ENCODE measurements at regions not wholly inside any gene's neighbourhood (a gene's known extent, or its start where the extent isn't known, plus 50 kb on each side); places are given as distances from the start of the nearest gene placed in this dataset.
"Not testable (repeated sequence)": the region's sequence is repeated elsewhere in the genome, so short reads cannot be mapped to it uniquely, and the experiment has no call there.

DNA sequence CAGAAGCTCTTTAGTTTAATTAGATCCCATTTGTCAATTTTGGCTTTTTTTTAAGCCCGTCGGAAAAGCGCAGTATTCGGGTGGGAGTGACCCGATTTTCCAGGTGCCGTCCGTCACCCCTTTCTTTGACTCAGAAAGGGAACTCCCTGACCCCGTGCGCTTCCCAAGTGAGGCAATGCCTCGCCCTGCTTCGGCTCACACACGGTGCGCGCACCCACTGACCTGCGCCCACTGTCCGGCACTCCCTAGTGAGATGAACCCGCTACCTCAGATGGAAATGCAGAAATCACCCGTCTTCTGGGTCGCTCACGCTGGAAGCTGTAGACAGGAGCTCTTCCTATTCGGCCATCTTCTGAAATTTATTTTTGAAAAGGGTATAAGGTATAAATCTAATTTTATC is 433.4 kb upstream of the NRG3 start:
- not testable (repeated sequence) for DNase-seq (ENCODE audit: low read depth in 2 of 2)

DNA sequence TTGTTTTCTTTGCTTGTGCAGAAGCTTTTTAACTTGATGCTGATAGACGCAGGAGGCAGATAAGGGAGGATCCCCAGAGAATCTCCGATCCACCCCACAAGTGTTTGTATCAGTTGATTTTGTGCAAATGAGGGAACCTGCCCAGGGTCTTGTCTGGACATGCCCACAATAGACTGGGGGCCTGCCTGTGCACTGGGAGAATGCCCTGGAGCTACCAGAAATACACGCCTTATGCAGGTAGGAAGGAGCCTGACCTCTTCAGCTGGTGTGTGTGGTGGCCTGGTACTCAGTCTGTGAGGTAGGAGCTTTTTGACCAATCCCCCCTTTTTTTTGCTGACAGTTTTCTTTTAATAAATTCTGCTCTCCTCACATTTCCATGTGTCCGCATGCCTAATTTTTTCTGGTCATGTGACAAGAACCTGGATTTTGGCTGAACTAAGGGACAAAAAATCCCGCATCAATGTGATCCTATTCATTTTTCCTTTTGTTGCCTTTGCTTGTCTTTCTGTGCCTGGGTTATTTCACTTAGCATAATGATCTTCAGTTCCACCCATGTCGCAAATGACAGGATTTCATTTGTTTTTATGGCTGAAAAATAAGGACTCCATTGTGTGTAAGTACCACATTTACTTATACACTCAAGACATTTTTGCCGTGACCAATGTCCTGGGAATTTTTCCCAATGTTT is 430.6 kb upstream of the NRG3 start:
- DNase-seq (ENCODE audit: low read depth in 2 of 2) = no peak

DNA sequence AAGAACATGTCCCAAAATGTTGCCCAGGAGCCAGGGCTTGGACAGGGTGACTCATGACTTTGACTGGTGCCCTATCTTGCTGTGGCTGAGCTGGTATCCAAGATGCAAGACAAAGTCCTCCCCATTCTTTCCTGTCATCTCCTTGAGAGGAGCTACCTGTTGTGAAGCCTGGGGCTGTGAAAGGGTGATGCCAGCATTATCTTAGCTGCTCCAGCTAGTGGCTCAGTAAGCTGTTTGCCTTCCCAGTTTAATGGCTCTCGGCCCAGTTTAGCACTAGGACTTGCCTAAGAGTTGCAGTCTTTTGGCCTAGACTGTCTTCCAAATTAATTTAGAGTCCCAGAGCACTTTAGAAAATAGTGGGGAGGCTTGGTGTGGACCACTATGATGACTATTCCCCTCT is 424.3 kb upstream of the NRG3 start:
- DNase-seq (ENCODE audit: low read depth in 2 of 2) = no peak

DNA sequence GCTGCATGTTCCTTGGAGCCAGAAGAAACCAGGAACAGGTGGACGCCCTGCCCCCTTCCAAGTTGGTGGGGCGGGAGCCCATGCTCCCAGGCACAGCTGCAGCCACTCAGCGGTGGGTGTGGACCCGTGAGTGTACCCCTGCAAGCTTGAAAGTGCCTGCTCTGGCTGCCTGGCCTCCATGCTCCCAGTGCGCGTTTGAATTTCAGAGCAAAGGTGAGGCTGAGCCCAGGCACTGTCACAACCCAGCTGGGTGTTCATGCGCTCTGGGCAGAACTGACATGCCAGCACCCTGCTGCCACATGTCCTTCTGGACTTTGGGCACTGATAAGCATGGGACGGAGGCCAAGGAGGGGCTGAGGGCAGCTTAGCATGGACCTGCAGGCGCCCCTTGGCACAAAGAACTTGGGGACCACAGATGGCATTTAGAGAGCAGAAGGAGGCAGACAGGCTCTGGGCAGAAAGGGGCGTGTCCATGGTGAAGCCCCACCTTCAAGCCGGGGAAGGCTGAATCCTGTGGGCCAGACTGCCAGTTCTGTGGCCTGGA is 402.0 kb upstream of the NRG3 start:
- no peak for DNase-seq (ENCODE audit: low read depth in 2 of 2)

DNA sequence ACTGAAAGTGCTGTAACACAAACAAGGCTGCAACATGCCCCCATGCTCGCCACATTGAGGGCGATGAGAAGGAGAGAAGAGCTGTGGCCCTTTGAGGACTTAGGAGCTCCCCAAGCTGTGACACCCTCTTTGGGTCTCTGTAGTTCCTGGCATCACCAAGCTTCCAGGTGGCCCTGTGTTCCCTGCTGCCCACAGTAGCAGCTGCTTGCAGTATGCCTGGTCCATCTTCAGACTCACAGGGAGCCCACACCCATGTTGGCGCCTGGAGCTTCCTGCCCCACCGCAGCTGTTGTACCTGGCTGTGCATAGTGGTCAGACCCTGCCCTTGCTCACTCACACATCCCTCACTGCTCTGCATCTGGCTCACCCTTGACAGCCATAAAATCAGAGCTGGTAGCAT is 401.2 kb upstream of the NRG3 start:
- no peak for DNase-seq (ENCODE audit: low read depth in 2 of 2)

DNA sequence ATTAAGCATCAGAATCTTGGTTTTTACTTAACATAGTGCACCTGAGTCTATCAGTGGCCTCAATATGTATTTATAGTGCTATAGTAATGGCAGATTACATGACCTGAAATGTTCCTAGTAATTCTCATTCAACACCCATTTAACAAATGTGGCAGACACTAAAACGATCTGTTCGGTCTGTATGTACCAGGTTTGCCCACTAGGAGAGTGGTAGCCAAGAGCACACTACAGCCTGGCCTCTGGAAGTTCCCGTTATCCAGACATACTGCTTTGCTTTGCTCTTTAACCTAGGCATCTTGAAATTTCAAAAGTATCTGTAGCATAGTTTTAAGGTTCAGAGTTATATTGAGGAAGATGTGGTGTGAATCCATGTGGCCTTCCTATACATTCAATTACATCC is 395.7 kb upstream of the NRG3 start:
- DNase-seq (ENCODE audit: low read depth in 2 of 2) = no peak

DNA sequence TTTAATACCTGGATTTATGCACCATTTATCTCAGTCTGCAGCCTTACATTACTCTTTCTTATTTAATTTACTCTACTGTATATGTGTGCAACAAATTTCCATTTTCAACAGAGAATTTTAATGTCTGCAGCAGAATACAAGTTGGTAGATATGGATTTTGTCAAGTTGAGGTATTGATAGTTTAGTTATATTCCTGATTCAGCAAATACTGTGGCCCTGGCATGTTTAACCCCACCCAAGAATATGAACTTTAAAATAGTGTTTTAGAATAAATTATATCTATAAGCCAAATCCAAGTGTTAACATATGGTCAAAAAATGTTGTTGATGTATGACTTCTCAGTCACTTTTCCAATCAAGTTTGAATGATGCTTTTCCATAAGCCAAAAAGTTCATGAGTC is 378.4 kb upstream of the NRG3 start:
- DNase-seq (ENCODE audit: low read depth in 2 of 2) = no peak

DNA sequence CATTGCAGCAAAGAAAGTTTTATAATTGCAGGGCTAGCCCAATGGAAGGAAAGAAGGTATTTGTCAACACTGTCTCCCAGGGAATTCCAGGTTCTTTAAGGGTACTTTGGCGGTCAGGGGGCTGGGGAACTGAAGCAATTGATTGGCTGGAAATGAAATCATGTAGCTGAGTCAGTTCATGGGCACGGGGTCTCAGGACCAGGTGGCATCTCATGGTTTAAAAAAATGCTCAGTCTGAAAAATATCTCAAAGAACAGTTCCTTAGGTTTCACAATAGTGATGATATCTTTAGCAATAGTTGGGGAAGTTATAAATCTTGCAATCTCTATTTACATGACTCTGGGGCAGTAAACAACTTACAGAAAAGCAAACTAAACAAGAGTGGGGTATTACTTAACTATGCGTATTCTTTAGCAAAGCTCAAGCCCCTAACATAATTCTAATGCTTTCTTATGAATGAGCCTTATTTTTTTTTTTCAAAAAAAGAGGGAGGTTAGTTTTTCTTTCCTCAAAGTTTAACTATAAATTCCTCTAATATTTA is 376.9 kb upstream of the NRG3 start:
- DNase-seq (ENCODE audit: low read depth in 2 of 2) = no peak

DNA sequence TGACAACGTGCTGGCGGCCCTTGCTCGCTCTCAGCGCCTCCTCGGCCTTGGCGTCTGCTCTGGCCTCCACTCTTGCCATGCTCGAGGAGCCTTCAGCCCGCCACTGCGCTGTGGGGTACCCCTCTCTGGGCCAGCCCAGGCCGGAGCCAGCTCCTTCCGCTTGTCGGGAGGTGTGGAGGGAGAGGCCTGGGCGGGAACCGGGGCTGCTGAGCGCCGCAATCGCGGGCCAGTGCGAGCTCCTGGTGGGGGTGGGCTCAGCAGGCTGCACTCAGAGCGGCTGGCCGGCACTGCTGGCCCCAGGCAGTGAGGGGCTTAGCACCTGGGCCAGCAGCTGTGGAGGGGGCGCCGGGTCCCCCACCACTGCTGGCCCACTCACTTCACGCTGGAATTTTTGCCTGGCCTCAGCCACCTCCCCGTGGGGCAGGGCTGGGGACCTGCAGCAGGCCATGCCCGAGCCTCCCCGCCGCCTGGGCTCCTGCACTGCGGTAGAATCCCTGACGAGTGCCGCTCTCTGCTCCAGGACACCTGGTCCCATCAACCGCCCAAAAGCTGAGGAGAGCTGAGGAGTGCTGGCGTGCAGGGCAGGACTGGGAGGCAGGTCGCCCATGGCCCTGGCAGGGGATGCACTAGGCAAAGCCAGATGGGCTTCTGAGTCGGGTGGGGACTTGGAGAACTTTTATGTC is 372.2 kb upstream of the NRG3 start:
- DNase-seq (ENCODE audit: low read depth in 2 of 2) = no peak

DNA sequence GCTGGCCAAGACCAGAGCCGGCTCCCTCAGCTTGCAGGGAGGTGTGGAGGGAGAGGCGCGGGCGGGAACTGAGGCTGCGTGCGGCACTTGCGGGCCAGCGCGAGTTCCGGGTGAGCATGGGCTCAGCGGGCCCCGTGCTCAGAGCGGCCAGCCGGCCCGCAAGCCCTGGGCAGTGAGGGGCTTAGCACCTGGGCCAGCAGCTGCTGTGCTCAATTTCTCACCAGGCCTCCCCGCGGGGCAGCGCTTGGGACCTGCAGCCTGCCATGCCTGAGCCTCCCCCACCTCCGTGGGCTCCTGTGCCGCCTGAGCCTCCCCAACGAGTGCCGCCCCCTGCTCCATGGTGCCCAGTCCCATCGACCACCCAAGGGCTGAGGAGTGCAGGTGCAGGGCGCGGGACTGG is 369.2 kb upstream of the NRG3 start:
- DNase-seq (ENCODE audit: low read depth in 2 of 2) = not testable (repeated sequence)

DNA sequence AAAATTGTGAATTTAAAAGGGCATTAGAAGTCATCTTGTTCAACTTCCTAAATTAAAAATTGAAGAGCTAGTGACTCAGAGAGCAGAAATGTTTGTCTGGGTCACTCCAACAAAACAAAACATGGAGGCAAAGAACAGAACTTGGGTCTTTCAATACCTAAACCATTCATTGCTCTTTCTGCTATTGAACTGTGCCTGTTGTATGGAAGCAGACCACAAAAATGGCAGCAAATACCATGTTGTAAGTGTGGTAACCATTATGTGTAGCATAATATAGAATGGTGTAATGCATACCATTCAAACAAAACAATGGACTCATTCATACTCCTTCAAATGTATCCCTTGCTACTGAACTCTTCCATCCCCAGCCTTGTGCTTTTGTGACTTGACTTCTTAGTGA is 360.2 kb upstream of the NRG3 start:
- no peak for DNase-seq (ENCODE audit: low read depth in 2 of 2)

DNA sequence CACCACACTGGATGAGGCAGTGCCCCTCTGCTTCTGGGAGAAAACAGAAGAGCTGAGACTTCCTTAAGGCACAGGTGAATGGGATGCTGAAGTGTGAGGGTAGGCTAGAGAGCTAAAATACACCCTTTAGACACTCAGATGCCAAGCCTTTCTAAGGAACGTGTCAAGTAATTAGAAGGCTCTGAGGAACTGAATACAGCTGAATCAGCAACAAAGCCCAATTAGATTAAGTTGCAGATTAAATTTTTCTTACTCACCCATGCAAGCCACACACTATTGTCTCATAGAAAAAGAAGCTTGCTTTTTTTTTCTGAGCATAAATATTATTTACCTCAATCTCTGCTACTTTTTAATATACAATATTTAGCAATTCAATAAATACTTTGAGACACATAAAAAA is 354.3 kb upstream of the NRG3 start:
- DNase-seq (ENCODE audit: low read depth in 2 of 2) = no peak

DNA sequence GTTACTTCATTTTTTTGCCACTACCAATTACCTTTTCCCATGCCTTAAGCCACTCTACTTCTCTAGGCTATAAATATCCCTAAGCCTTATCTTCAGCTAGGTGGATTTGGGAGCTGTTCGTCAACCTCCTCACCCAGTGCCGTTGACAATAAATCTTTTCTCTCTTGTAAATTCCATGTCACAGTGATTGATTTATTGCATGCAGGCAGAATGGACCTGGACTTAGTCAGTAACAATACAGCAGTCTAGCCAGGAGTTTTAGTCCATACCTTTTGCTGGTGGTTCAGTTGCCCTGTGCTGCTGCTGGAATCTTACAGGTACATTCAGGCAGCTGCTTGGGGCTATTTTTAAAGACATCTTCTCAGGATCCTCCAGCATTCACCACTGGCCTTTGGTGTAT is 350.5 kb upstream of the NRG3 start:
- no peak for DNase-seq (ENCODE audit: low read depth in 2 of 2)

DNA sequence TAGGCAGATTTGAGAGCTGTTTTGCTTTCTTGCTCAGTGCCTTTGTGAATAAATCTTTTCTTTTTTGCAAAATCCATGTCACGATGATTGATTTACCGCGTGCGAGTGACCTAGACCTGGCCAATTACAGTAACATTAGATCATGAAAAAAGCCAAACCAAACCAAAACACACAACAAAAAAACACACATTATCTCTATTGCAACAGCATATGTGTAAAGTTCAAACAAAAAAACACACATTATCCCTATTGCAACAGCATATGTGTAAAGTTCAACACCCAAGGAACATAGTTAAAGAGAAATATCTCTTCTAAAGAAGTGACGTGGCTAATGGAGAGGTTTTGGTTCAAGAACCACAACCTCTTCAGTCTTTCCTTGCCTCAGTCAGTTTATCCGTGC is 342.6 kb upstream of the NRG3 start:
- no peak for DNase-seq (ENCODE audit: low read depth in 2 of 2)

DNA sequence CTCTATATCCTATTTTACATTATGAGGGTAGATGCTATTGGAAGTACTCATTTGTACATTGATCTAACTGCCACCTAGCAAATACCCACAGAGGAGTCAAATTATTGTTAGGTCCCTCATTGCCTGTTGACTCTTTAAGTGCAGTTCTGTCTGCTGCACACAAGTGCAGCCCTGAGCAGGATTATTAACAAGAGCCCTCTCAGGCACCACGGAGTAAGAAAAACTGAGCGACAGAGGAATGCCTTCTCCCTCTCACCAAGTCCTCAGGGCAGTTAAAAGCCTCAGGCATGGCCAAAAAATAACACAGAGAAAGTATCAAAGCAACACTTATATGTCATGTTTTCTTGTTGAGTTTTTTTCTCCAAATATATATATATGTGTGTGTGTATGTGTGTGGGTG is 340.0 kb upstream of the NRG3 start:
- DNase-seq (ENCODE audit: low read depth in 2 of 2) = no peak

DNA sequence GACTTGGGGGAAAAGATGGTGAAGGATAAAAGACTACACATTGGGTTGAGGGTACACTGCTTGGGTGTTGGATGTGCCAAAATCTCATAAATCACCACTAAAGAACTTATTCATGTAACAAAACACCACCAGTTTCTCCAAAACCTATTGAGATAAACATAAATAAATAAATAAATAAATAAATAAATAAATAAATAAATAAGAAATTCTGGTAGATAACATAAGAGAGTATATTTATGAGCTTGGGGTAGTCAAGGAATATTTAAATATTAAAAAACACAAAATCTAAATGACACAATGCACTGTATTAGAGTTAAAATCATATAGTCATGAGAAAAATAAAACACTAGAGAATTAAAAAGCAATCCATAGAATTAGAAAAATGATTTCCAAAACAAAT is 333.5 kb upstream of the NRG3 start:
- no peak for DNase-seq (ENCODE audit: low read depth in 2 of 2)

DNA sequence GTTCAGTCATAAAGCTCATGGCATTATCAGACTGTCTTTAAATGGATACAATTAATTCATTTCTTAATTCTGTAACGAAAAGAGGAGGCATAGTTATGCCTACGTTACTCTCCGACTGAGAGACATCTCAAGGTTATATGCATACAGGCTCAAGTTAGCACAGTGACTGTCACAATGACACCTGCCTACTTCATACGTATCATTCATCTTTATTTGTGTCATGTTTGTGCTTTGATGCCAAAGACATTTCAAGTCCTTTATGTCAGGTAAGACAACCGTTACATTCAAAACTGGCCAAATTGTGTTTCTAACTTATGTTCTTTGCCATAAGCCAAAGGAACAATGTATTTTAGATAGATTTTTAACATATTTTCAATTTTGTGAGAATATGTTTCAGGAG is 328.8 kb upstream of the NRG3 start:
- DNase-seq (ENCODE audit: low read depth in 2 of 2) = no peak

DNA sequence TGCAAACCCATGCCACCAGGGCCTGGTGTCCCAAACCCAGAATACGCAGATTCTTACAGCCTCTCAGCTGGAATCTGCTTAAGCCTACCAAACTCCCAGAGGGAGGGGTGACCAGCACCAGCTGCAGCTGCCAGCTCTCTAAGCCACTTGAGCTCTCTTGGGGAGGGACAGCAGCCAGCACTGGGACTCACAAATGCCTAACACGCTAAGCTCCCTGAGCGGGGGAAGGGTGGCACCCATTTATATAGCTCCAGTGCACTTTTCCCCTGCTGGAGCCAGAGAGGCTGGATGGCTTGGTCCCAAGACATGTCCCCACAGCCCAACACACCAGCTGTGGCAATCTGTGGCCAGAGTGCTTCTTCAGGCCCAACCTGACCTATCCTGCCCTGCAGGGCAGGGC is 326.8 kb upstream of the NRG3 start:
- no peak for DNase-seq (ENCODE audit: low read depth in 2 of 2)

DNA sequence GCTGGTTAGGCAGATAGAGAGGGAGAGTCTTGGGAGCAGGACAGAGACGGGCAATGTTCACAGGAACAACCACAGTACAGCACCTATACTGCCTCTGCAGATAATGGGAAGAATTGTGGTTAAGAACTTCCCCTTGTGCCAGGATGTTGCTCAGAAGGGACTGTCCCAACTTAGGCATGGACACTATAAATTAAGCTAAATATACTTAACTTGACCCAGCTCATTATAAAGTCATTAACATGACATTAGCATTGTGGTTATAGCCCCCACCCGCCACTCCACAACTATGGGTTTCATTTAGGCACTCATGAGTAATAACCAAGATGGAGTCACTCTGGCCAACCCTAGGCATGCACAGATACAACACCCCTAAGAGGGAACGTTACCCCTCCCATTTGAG is 310.9 kb upstream of the NRG3 start:
- no peak for DNase-seq (ENCODE audit: low read depth in 2 of 2)

DNA sequence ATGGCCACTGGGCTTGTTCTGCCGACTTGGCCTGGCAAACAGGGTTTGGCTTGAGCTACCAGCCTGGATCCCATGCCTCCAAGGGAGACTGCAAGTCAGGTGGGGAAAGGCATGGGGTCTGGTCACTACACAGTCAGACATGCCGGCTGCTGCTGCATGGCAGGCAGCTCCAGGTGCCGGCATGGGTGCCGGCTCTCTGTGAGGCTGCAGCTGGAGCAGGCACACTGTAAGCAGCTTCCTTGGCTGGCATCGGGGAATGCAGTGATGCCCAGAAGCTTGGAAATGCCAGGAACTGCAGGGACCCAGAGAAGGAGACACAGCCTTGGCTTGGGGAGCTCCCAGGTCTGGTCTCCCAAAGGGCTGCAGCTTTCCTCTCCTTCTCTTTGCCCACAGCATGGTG is 305.5 kb upstream of the NRG3 start:
- no peak for DNase-seq (ENCODE audit: low read depth in 2 of 2)

DNA sequence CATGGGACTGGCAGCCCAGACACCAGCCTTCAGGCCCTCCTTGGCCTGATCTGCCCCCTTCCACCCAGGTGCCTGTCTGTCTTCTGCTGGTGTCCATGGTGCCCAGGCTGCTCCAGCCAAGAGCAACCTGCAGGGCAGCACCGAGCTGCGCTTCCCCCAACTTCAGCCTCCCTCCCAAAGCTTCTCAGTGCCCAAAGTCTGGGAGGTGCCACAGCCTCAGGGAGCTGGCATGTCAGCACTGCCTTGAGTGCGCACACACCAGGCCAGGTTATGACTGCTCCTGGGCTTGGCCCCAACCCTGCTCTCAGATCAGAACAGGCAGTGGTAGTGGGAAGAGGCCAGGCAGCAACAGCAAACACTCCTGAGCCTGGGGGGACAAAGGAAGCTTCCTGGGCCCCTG is 304.6 kb upstream of the NRG3 start:
- DNase-seq (ENCODE audit: low read depth in 2 of 2) = no peak

DNA sequence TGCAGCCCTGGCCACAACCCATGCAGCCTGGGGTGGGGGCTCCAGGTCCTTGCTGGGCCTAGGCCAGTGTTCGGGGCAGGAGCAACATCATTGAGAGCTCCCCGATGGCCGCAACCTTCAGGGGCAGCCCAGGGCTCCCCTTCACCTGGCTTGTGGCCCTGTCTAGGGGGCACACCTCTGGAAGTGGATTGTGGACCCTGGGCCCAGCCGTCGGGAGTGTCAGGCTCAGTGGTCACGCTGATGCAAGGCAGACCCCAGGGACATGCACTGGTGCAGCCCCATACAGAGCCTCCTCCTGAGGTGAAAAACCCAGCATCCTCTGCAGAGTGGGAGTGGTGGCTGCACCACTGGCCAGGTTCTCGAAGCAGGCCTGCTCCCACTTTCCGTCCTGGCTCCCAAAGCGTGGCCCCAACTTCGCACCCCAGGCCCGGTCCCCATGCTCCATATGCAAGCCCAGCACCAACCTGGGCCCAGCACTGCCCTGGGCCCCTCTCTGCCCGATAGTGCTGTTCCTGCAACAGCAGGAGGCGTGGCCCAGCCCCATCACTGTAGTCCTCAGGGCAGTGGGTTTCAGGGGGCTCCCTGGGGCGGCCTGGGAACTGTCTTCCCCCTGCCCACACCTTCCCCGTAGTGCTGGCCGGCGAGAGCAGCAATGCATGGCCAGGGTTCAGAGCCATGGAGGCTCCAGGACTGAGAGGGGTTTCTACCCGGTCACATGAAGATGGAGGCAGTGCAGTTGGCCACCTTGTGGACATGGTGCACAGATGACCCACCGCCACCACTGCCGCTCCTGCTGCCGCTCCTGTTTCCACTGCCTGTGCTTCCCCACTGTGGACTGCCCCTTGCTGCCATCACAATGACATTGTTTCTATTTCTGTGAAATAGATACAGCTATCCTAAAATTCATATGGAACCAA is 303.9 kb upstream of the NRG3 start:
- no peak for DNase-seq (ENCODE audit: low read depth in 2 of 2)
